GM10248 (cell line): ENCODE measurements at regions not wholly inside any gene's neighbourhood (a gene's known extent, or its start where the extent isn't known, plus 50 kb on each side); places are given as distances from the start of the nearest gene placed in this dataset.

ENCODE experiments used
- CTCF ChIA-PET: fragments of 300-600 bp; sonication (Branson Sonifier 250); formaldehyde crosslinking; extraction: SDS; loops from one replicate; lab custom pipeline; 2021; ENCODE audit warnings: antibody characterized with exemption; lab: Yijun Ruan, JAX
- POLR2A ChIA-PET: fragments of 350-650 bp; sonication (Branson Sonifier 250); formaldehyde crosslinking; extraction: SDS; loops from one replicate; lab custom pipeline; 2020; ENCODE audit warnings: antibody characterized with exemption; lab: Yijun Ruan, JAX
- DNase-seq: peaks from one replicate; pipeline ENCODE4 v3.0.0; 2012; ENCODE audit errors: extremely low spot score
- CTCF ChIP-seq: IDR thresholded peaks from 2 replicates; pipeline ENCODE4 v1.5.1; 2012; ENCODE audit warnings: mild to moderate bottlenecking, low read depth; ENCODE audit errors: extremely low read depth, missing control alignments, control extremely low read depth

- ChIA-PET POLR2A (no interaction called here), CTCF (interaction anchor here (1.1 kb wide), 1 partner anchor 10 kb away, joined by 3 read pairs; no protein-coding TSS in a partner anchor)
- TF ChIP-seq CTCF = no peak
- no peak for DNase-seq
Observed at GRCh38 chrX:79452881-79453280, 85.7 kb upstream of the ITM2A start.

- ChIA-PET CTCF (no interaction called here), POLR2A (no interaction called here)
- DNase-seq = no peak
- no peak for TF ChIP-seq CTCF
Observed at GRCh38 chrX:79444694-79445210, 77.6 kb upstream of the ITM2A start.

DNA sequence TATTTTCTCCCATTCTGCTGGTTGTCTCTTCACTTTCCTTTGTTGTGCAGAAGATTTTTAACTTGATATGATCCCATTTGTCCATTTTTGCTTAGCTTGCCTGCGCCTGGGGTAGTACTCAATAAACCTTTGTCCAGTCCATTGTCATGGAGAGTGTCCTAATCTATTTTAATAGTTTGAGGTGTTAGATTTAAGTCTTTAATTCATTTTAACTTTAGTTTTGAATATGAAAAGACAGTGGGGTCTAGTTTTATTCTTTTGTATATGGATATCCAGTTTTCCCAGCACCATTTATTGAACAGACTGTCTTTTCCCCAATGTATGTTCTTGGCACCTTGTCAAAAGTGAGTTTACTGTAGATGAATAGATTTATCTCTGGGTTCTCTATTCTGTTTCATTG lies 76.0 kb upstream of the ITM2A start:
- no peak for DNase-seq
- TF ChIP-seq CTCF = no peak
- CTCF ChIA-PET = interaction anchor here (0.8 kb wide), 1 partner anchor 9 kb away, joined by 3 read pairs; no protein-coding TSS in a partner anchor
- POLR2A ChIA-PET = no interaction called here

- POLR2A ChIA-PET = no interaction called here
- no peak for TF ChIP-seq CTCF
- DNase-seq = no peak
- CTCF ChIA-PET = interaction anchor here (1.0 kb wide), 1 partner anchor 10 kb away, joined by 4 read pairs; no protein-coding TSS in a partner anchor
Observed at GRCh38 chrX:79440336-79440735, 73.2 kb upstream of the ITM2A start.
